ENCODE measurements at regions not wholly inside any gene's neighbourhood (a gene's known extent, or its start where the extent isn't known, plus 50 kb on each side); places are given as distances from the start of the nearest gene placed in this dataset.

DNA sequence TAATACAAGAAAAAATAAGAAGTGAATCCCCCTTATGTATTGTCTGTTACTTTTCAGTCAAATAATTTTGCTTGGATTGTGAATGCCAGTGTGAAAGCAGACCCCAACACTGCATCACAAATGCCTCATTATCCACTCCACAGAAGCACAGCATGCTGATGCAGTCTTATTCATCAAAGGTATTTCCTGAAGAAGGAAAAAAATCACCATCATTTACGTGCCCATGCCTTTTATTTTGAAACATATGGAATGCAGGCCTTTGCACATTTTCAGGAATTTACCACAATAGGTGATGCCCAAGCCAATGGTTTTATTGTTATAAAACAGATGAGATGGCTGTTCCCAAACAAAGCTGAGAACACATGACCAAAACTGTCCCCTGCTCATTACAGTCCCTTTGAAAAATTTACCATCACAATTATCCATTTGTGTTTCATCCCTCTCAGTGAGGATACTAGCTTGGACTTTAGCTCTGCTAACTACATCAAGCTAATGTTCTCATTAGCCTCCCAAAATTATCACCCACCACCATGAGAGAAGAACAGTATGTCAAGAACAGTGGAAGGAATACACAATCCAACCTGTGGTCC lies 180.6 kb upstream of the HTR1E start:
- no peak for TF ChIP-seq CCAR2 (optimal IDR thresholded peaks at IDR 0.05; ENCODE audit: low read depth, low read length)
- TF ChIP-seq, protein P1, sequence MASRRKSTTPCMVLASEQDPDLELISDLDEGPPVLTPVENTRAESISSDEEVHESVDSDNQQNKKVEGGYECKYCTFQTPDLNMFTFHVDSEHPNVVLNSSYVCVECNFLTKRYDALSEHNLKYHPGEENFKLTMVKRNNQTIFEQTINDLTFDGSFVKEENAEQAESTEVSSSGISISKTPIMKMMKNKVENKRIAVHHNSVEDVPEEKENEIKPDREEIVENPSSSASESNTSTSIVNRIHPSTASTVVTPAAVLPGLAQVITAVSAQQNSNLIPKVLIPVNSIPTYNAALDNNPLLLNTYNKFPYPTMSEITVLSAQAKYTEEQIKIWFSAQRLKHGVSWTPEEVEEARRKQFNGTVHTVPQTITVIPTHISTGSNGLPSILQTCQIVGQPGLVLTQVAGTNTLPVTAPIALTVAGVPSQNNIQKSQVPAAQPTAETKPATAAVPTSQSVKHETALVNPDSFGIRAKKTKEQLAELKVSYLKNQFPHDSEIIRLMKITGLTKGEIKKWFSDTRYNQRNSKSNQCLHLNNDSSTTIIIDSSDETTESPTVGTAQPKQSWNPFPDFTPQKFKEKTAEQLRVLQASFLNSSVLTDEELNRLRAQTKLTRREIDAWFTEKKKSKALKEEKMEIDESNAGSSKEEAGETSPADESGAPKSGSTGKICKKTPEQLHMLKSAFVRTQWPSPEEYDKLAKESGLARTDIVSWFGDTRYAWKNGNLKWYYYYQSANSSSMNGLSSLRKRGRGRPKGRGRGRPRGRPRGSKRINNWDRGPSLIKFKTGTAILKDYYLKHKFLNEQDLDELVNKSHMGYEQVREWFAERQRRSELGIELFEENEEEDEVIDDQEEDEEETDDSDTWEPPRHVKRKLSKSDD (CRISPR knock-in tag; IDR thresholded peaks at IDR 0.05; ENCODE audit: low read depth): no peak
- TF ChIP-seq MYC (CRISPR knock-in tag; IDR thresholded peaks at IDR 0.05; ENCODE audit: borderline replicate concordance): no peak
- TF ChIP-seq EP300 (IDR thresholded peaks at IDR 0.05; ENCODE audit: low read depth in 2 of 2, low read length in 2 of 2): no peak
- no peak for TF ChIP-seq EP300 (CRISPR knock-in tag; IDR thresholded peaks at IDR 0.05; ENCODE audit: borderline replicate concordance)
- TF ChIP-seq ZNF274 (CRISPR knock-in tag; IDR thresholded peaks at IDR 0.05): no peak
- TF ChIP-seq, protein P2, sequence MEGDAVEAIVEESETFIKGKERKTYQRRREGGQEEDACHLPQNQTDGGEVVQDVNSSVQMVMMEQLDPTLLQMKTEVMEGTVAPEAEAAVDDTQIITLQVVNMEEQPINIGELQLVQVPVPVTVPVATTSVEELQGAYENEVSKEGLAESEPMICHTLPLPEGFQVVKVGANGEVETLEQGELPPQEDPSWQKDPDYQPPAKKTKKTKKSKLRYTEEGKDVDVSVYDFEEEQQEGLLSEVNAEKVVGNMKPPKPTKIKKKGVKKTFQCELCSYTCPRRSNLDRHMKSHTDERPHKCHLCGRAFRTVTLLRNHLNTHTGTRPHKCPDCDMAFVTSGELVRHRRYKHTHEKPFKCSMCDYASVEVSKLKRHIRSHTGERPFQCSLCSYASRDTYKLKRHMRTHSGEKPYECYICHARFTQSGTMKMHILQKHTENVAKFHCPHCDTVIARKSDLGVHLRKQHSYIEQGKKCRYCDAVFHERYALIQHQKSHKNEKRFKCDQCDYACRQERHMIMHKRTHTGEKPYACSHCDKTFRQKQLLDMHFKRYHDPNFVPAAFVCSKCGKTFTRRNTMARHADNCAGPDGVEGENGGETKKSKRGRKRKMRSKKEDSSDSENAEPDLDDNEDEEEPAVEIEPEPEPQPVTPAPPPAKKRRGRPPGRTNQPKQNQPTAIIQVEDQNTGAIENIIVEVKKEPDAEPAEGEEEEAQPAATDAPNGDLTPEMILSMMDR (CRISPR knock-in tag; IDR thresholded peaks at IDR 0.05): no peak
- no peak for TF ChIP-seq ZNF224 (CRISPR knock-in tag; IDR thresholded peaks at IDR 0.05)
- TF ChIP-seq BCL6 (CRISPR knock-in tag; IDR thresholded peaks at IDR 0.05): no peak
- no peak for TF ChIP-seq ZNF431 (CRISPR knock-in tag; IDR thresholded peaks at IDR 0.05; ENCODE audit: borderline replicate concordance, low read depth)
- no peak for TF ChIP-seq HDAC6 (IDR thresholded peaks at IDR 0.05; ENCODE audit: low read depth, low read length)
- TF ChIP-seq SIN3A (IDR thresholded peaks at IDR 0.05; ENCODE audit: borderline replicate concordance, low read depth, low read length): no peak
- TF ChIP-seq TAF1 (CRISPR knock-in tag; IDR thresholded peaks at IDR 0.05): no peak
- TF ChIP-seq POLR2AphosphoS5 (IDR thresholded peaks at IDR 0.05; ENCODE audit: low read depth, low read length): no peak
- TF ChIP-seq, protein P3, sequence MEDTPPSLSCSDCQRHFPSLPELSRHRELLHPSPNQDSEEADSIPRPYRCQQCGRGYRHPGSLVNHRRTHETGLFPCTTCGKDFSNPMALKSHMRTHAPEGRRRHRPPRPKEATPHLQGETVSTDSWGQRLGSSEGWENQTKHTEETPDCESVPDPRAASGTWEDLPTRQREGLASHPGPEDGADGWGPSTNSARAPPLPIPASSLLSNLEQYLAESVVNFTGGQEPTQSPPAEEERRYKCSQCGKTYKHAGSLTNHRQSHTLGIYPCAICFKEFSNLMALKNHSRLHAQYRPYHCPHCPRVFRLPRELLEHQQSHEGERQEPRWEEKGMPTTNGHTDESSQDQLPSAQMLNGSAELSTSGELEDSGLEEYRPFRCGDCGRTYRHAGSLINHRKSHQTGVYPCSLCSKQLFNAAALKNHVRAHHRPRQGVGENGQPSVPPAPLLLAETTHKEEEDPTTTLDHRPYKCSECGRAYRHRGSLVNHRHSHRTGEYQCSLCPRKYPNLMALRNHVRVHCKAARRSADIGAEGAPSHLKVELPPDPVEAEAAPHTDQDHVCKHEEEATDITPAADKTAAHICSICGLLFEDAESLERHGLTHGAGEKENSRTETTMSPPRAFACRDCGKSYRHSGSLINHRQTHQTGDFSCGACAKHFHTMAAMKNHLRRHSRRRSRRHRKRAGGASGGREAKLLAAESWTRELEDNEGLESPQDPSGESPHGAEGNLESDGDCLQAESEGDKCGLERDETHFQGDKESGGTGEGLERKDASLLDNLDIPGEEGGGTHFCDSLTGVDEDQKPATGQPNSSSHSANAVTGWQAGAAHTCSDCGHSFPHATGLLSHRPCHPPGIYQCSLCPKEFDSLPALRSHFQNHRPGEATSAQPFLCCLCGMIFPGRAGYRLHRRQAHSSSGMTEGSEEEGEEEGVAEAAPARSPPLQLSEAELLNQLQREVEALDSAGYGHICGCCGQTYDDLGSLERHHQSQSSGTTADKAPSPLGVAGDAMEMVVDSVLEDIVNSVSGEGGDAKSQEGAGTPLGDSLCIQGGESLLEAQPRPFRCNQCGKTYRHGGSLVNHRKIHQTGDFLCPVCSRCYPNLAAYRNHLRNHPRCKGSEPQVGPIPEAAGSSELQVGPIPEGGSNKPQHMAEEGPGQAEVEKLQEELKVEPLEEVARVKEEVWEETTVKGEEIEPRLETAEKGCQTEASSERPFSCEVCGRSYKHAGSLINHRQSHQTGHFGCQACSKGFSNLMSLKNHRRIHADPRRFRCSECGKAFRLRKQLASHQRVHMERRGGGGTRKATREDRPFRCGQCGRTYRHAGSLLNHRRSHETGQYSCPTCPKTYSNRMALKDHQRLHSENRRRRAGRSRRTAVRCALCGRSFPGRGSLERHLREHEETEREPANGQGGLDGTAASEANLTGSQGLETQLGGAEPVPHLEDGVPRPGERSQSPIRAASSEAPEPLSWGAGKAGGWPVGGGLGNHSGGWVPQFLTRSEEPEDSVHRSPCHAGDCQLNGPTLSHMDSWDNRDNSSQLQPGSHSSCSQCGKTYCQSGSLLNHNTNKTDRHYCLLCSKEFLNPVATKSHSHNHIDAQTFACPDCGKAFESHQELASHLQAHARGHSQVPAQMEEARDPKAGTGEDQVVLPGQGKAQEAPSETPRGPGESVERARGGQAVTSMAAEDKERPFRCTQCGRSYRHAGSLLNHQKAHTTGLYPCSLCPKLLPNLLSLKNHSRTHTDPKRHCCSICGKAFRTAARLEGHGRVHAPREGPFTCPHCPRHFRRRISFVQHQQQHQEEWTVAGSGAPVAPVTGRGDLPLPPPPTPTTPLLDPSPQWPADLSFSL (CRISPR knock-in tag; IDR thresholded peaks at IDR 0.05): no peak
